Gastrocnemius medialis (tissue), 4 donors: ENCODE measurements at regions not wholly inside any gene's neighbourhood (a gene's known extent, or its start where the extent isn't known, plus 50 kb on each side); places are given as distances from the start of the nearest gene placed in this dataset.

Source experiments
- ATAC-seq, 2 donors: fragments of 150-250 bp; one replicate each; pipeline ENCODE4 v1.9.1; 2016
- DNase-seq, 2 donors: peaks; one replicate each; pipeline ENCODE4 v3.0.0-alpha.2; 2019
- H3K27ac ChIP-seq, 4 donors: fragments of 200-600 bp; sonication (generic); 1 replicate in 1 of 4; 2 replicates in 3 of 4; pipeline ENCODE4 v1.5.1; 2016 to 2018; ENCODE audit warnings: mild to moderate bottlenecking in 2 of 4, moderate library complexity in 1 of 4
- H3K27me3 ChIP-seq, 3 donors: fragments of 200-600 bp; sonication (generic) in 2 of 3; 1 replicate in 1 of 3; 2 replicates in 2 of 3; pipeline versions ENCODE4 v1.5.1 to v1.6.0; 2016 to 2019; ENCODE audit warnings: mild to moderate bottlenecking in 1 of 3, moderate library complexity in 1 of 3
- H3K36me3 ChIP-seq, 2 donors: fragments of 200-600 bp; sonication (generic) in 1 of 2; one replicate each; pipeline ENCODE4 v1.5.1; 2017 to 2018
- H3K4me1 ChIP-seq, 2 donors: fragments of 200-600 bp; sonication (generic) in 1 of 2; one replicate each; pipeline ENCODE4 v1.5.1; 2016 to 2017; ENCODE audit warnings: mild to moderate bottlenecking in 2 of 2
- H3K4me3 ChIP-seq, 4 donors: fragments of 200-600 bp; sonication (generic) in 3 of 4; 1 replicate in 1 of 4; 2 replicates in 3 of 4; pipeline ENCODE4 v1.5.1; 2016 to 2019; ENCODE audit warnings: mild to moderate bottlenecking in 2 of 4
- H3K9me3 ChIP-seq, 3 donors: fragments of 200-600 bp; sonication (generic) in 2 of 3; 1 replicate in 1 of 3; 2 replicates in 2 of 3; pipeline ENCODE4 v1.5.1; 2016 to 2019
- CTCF ChIP-seq, 5 experiments: fragments of 450-650 bp in 3 of 5; fragments of 200-600 bp in 2 of 5; sonication (generic) in 2 of 5; IDR thresholded peaks in 4 of 5; conservative IDR thresholded peaks in 1 of 5; 1 replicate in 4 of 5; 2 replicates in 1 of 5; pipeline ENCODE4 v1.5.1; 2016 to 2019; ENCODE audit warnings: antibody characterized with exemption in 5 of 5, mild to moderate bottlenecking in 3 of 5, moderate library complexity in 3 of 5
- POLR2A ChIP-seq, 2 donors: fragments of 450-650 bp; IDR thresholded peaks; one replicate each; pipeline ENCODE4 v1.6.1; 2017; ENCODE audit warnings: antibody characterized with exemption in 2 of 2, mild to moderate bottlenecking in 2 of 2, moderate library complexity in 2 of 2
- in situ Hi-C, 4 donors: fragments of 200-750 bp; cut with MboI; loops; one replicate each; pipeline versions ENCODE4 v1.15.0 to v1.8.0; 2017; ENCODE audit warnings: low sequenced_read_pairs in 4 of 4
- intact Hi-C: fragments of 100-400 bp; cut with DNase I; formaldehyde crosslinking; loops from one replicate; pipeline ENCODE4 v1.15.1; 2023; ENCODE audit warnings: low total_unique reads

GRCh38 chr20:6616421-6616820 is 151.1 kb upstream of the BMP2 start:
- no peak overlapping the region for H3K27ac ChIP-seq
- TF ChIP-seq CTCF (IDR thresholded peaks at IDR 0.05 in 4 of 5, conservative IDR thresholded peaks at IDR 0.05 in 1 of 5) (no peak), POLR2A (IDR thresholded peaks at IDR 0.05) (no peak)
- in situ Hi-C loops (no loop called here), intact Hi-C loops (no loop called here)
- H3K9me3 ChIP-seq, result no peaks in the 10 kb centered on the region
- DNase-seq (no peak), ATAC-seq (no peak)
- H3K4me3 ChIP-seq, result no peak overlapping the region
- H3K27me3 ChIP-seq, result no peaks in the 10 kb centered on the region
- no peaks in the 10 kb centered on the region for H3K36me3 ChIP-seq
- H3K4me1 ChIP-seq, result no peaks in the 10 kb centered on the region

- Histone ChIP-seq H3K4me1 (no peaks in the 10 kb centered on the region), H3K4me3 (no peak overlapping the region), H3K27me3 (no peaks in the 10 kb centered on the region), H3K27ac (no peak overlapping the region), H3K36me3 (no peaks in the 10 kb centered on the region), H3K9me3 (no peaks in the 10 kb centered on the region)
- TF ChIP-seq CTCF (IDR thresholded peaks at IDR 0.05 in 4 of 5, conservative IDR thresholded peaks at IDR 0.05 in 1 of 5) (no peak), POLR2A (IDR thresholded peaks at IDR 0.05) (no peak)
- intact Hi-C loops, result no loop called here
- ATAC-seq, result no peak
- in situ Hi-C loops, result no loop called here
- DNase-seq, result no peak
Measured at GRCh38 chr20:6614836-6615235, 152.7 kb upstream of the BMP2 start.

GRCh38 chr20:6613280-6613861 is 154.1 kb upstream of the BMP2 start:
- Histone ChIP-seq H3K27ac (no peak overlapping the region), H3K9me3 (no peaks in the 10 kb centered on the region), H3K36me3 (no peaks in the 10 kb centered on the region), H3K4me1 (no peaks in the 10 kb centered on the region), H3K4me3 (no peak overlapping the region), H3K27me3 (no peaks in the 10 kb centered on the region)
- in situ Hi-C loops (no loop called here), intact Hi-C loops (no loop called here)
- DNase-seq (no peak), ATAC-seq (no peak)
- TF ChIP-seq POLR2A (IDR thresholded peaks at IDR 0.05) (no peak), CTCF (IDR thresholded peaks at IDR 0.05 in 4 of 5, conservative IDR thresholded peaks at IDR 0.05 in 1 of 5) (no peak)

- ATAC-seq, result no peak
- Histone ChIP-seq H3K4me1 (no peaks in the 10 kb centered on the region), H3K9me3 (no peaks in the 10 kb centered on the region)
Measured at GRCh38 chr20:6612606-6612923, 154.9 kb upstream of the BMP2 start.

More at GRCh38 chr20:6612606-6612923, 154.9 kb upstream of the BMP2 start:
- intact Hi-C loops, result no loop called here
- in situ Hi-C loops, result no loop called here
- H3K36me3 ChIP-seq, result no peaks in the 10 kb centered on the region
- no peak for TF ChIP-seq CTCF (IDR thresholded peaks at IDR 0.05 in 4 of 5, conservative IDR thresholded peaks at IDR 0.05 in 1 of 5)
- no peak for TF ChIP-seq POLR2A (IDR thresholded peaks at IDR 0.05)
- H3K4me3 ChIP-seq, result no peak overlapping the region
- H3K27ac ChIP-seq, result no peak overlapping the region
- DNase-seq, result no peak
- no peaks in the 10 kb centered on the region for H3K27me3 ChIP-seq
